T-helper 2 cell (primary cell): ENCODE measurements at regions not wholly inside any gene's neighbourhood (a gene's known extent, or its start where the extent isn't known, plus 50 kb on each side); places are given as distances from the start of the nearest gene placed in this dataset.

Experiments used
- DNase-seq, 5 experiments: peaks; one replicate each; pipeline versions ENCODE4 v3.0.0 to v3.0.0-alpha.2; 2012 to 2022

DNA sequence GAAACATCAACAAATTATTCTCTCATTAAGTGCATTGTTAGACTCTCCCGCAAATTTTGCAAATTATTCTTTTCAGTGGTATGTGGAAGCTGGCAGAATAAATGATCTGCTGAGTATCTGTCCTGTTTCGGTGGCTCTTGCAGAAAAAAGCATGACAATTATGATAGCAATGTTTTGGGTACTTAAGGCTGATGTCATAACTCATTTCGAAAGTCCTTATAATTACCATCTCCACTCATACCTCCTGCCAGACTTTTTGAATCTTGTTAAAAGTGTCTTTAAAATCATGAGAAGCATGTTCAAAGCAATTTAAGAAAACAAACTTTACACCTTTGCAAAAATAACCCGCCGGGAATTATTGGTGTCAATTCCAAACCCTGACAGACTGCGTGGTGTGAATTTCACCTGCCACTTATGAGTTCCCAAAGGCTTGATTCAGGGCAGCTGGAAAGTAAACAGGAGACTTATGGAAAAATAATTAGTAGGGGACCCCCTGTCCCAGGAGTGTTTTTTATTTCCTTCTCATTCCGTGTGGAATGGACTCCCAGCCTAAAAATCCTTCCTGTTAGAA, 87.6 kb upstream of the E2F3 start:
- no peak for DNase-seq

GRCh38 chr6:20314866-20315845, 86.5 kb upstream of the E2F3 start:
- DNase-seq: no peak

DNA sequence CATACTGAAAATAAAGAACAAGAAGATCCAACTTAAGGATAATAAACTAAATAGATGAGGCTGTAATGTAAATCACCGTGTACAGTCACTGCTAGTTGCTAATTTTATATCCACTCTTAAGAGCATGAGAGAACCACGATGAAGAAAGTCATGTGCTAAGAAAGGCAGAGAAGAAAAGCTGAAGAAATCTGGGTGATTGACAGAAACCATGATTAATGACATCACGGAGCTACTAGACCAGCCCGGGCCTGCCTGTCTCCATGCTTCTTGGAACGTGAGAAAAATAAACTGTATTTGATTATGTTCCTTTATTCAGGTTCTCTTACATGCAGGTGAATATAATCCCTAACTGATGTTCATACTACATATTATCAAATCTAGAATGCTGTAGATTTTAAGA, 84.2 kb upstream of the E2F3 start:
- DNase-seq: no peak

- DNase-seq: no peak
Measured at GRCh38 chr6:20318851-20319387, 82.8 kb upstream of the E2F3 start.

GRCh38 chr6:20319520-20320357, 81.9 kb upstream of the E2F3 start:
- peak; percentile 44 to 96 (median 59) for DNase-seq

DNA sequence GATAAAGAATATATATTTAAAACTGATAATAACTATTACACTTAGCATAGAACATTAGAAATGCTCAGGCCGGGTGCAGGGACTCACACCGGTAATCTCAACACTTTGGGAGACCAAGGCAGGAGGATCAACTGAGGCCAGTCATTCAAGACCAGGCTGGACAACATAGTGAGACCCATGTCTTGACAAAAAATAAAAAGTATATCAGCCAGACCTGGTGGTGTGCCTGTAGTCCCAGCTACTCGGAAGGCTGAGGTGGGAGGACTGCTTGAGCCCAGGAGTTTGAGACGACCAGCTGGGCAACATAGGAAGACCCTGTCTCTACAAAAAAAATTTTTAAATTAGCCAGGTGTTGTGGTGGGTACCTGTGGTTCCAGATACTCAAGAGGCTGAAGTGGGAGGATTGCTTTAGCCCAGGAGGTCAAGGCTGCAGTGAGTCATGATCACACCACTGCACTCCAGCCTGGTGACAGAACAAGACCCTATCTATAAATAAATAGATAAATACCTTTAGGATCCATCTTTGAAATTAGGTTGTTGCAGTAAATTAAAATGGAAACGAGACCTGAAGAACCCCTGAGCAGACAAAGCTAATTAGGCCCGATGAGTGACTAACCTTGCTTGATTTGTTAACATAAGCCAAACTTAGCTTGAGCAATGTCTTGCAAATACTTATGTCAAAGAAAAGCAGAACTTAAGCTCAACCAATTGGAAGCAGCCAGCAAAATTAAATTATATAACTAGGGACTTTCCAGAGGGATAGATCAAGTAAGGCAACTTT, 75.8 kb upstream of the E2F3 start:
- no peak for DNase-seq

- no peak for DNase-seq
Measured at GRCh38 chr6:20326422-20326728, 75.3 kb upstream of the E2F3 start.

DNA sequence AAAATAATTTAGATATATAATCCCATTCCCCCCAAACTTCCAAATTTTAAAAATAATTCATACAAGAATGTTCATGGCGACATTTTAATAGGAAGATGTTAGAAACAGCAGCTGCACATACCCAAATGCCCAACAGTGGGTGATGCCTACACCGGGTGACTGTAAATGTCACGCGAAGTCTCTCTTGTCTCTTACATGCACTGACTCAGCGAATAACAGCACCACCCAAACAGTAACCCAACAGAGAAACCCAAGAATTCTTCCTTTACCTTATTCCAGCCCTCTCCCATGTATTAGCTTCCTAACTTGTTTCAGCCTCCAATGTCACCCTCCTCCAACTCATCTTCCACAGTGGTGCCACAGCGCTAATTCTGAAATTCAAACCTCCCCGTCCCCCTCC, 74.5 kb upstream of the E2F3 start:
- DNase-seq: no peak

- no peak for DNase-seq
Measured at GRCh38 chr6:20328266-20328923, 73.3 kb upstream of the E2F3 start.

DNA sequence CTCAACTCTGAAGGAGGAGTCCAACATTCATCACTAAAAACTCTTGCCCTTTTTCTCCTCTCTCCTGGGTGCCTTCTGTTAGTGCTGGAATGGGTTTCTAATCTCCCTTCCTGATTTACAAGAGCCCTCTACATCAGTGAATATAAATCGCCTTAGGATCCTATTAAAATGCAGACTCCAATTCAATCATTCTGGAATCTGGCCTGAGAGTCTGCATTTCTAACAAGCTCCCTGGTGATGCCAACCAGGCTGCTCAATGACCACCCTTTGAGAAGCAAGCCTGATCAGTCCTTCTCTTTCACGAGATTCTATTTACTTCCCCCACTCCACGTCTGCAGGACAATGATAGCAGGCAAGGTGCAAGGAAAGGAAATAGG, 72.8 kb upstream of the E2F3 start:
- DNase-seq: no peak

DNA sequence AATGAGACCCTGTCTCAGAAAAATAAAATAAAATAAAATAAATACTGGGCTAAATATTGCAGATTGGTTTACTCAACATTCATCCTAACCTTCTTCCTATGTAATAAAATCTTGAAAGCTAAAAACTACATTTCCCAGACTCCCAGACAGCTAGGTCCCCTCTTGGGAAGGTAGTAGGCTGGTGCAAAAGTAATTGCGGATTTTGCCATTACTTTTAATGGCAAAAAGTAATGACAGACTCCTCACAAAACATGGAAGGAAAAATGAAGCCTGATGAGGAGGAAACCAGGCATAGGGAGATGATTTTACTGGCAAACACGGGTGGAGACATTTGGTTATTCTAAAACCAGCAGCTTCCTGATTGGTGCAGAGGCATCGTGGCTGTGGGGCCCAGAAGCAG, 70.6 kb upstream of the E2F3 start:
- DNase-seq: no peak

DNA sequence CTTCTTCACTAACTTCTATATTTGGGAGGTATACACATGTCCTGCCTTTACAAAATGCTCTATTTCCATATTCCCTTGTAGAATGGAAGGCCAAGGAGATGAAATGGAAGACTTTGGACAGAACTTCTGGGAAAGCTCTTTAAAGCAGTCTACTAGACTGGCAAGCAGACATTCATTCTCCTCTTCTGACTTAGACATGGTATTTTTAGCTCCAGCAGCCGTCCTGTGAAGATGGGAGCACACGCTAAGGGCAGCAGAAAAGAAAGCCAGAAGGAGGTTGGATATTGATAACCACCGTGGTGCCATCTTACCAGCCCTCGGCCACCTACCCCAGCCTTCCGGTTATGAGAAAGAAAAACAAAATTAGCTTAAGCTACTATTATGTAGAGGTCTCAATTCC, 70.1 kb upstream of the E2F3 start:
- DNase-seq: no peak

- DNase-seq: no peak
Measured at GRCh38 chr6:20332441-20333006, 69.2 kb upstream of the E2F3 start.

DNA sequence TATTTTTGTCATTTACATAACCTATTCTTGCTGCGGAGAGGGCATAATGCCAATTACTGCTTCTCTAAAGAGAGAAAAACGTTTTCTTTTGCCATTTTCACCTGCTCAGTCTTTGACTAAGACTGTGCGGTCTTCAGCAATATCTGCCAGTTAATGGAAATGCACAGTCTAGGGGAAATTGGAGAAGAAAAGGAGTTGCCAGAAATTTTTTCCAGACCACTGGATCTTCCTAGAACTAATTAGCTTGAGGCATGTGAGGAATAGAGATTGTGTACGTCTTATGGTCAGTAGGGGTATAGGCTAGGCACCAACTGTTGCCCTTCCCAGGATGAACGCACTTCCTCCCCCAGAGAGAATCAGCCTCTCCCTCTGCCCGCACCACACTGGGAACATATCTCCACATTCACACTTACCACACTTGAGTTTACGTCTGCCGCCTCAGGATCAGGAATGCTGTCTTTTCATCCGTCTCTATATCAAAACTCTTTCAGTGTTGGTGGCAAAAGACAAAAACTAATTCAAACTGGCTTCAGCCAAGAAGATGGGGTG, 67.9 kb upstream of the E2F3 start:
- no peak for DNase-seq

DNA sequence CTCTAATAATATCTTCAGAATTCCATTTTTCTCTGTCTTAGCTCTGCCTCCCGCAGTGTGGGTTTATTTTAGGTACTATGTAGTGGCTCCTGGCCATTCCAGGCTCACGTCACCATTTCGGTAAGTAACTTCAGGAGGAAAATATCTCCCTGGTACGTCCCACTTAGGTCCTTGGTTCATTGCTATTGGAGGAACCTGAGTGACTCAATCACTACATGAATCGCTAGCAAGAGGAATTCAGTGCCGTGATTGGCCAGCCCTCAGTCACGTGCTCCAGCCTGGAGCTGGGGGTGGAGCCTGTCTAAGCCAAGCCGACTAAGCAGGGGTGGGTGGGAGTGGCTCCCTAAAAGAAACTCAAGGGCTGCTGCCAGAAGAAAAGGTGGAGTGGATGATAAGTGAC, 67.3 kb upstream of the E2F3 start:
- DNase-seq: no peak

DNA sequence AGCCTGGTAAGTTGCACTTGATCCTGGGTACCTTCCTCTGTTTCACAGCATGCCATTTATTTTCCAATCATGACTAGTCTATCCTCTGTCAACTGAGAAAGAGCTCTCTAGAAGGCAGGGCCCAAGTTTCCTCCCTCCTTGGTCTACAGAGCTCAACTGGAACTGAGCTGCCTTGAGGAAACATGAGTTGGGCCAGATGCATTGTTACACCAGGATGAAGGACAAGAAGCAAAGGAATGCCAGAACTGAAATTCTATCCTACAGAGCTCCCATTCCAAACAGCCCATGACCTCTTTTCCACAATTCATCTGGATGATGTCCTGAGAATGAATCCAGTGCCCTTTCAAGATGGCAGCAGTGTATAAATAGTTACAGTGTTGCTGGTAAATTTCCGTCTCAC, 66.7 kb upstream of the E2F3 start:
- DNase-seq: no peak

DNA sequence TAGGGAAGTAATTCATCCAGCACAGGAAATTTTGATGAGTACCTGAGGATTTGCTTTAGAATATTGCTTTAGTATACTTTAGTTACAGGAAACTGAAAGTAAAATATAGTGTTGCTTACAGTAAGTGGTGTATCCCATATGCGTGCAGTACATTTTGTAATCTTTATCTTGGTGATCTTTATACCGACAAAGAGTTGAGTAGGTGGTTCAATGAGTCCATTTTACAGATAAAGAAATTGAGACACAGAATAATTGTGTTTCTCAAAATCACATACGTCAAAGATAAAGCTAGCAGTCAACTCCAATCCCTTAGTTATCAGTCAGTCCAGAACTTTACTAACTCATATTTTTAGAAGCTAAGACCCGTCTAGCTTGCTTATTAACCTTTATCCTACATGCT, 65.8 kb upstream of the E2F3 start:
- DNase-seq: peak in 1 of 5 experiments; percentile 90

GRCh38 chr6:20338156-20338555, 63.5 kb upstream of the E2F3 start:
- DNase-seq: no peak

DNA sequence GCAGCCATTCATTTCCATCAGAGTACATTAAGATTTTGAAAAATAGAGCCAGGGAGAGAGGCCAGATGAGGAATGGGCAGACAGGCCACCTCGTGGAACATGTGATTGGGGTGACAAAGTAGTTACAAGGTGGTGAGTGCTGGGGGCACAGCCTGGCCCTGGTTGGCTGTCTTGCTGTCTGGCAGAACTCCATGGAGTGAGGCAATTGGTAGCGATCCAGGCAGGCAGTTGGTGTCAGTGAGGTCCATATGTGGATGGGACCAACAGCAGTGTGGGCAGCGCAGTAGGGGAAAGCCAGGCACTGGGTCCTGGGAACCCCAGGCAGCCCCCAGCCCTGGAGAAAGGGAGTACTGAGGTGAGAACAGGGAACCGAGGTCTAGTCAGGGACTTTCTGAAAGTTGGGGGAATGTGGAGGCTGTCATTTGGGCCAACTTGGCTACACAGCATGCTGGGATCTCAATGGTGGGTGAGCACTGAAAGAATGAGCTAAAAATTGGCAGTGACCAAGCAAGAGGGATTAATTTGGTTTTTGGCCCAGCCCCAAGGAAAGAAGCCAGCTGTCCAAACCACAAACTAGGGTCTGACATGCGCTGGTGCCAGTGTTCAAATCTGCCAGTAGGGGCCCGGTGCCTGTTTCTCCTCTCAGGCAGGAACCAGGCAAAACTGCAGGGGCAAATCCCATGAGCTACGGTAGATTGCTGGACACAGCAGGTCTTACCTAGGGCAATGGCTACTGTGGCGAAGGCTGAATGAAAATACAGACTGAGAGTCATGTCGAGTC, 61.4 kb upstream of the E2F3 start:
- DNase-seq: no peak

GRCh38 chr6:20341096-20341495, 60.6 kb upstream of the E2F3 start:
- DNase-seq: no peak

- no peak for DNase-seq
Measured at GRCh38 chr6:20341564-20341963, 60.1 kb upstream of the E2F3 start.
